WTC11 (cell line): ENCODE measurements at regions not wholly inside any gene's neighbourhood (a gene's known extent, or its start where the extent isn't known, plus 50 kb on each side); places are given as distances from the start of the nearest gene placed in this dataset.

Source experiments
- ATAC-seq: fragments of 200-7000 bp; cut with Tn5 transposase; 2 replicates; pipeline ENCODE4 v1.10.0; 2021; ENCODE audit warnings: mild to moderate bottlenecking, moderate library complexity
- CTCF ChIA-PET: fragments of 300-600 bp; sonication (Branson Sonifier 250); formaldehyde crosslinking; loops from one replicate; lab custom pipeline; 2021; ENCODE audit warnings: antibody characterized with exemption; lab: Charles Lee
- POLR2A ChIA-PET: fragments of 350-600 bp; sonication (Branson Sonifier 250); formaldehyde crosslinking; loops from one replicate; lab custom pipeline; 2021; ENCODE audit warnings: antibody characterized with exemption; lab: Charles Lee
- DNase-seq: peaks from one replicate; pipeline ENCODE4 v3.0.0; 2021; ENCODE audit warnings: low spot score
- H3K27ac Mint-ChIP-seq: 2 replicates; pipeline ENCODE4 v1.8.0; 2021; ENCODE audit warnings: mixed read lengths
- H3K27me3 Mint-ChIP-seq: 2 replicates; pipeline ENCODE4 v1.8.0; 2021; ENCODE audit warnings: low read depth, mild to moderate bottlenecking, moderate library complexity, mixed read lengths
- H3K36me3 Mint-ChIP-seq: 2 replicates; pipeline ENCODE4 v1.8.0; 2021; ENCODE audit warnings: mixed read lengths
- H3K4me1 Mint-ChIP-seq: 2 replicates; pipeline ENCODE4 v1.8.0; 2022; ENCODE audit warnings: mixed read lengths
- H3K4me3 Mint-ChIP-seq: 2 replicates; pipeline ENCODE4 v1.8.0; 2021; ENCODE audit warnings: mild to moderate bottlenecking, moderate library complexity, mixed read lengths
- H3K9me3 Mint-ChIP-seq: 2 replicates; pipeline ENCODE4 v1.8.0; 2021; ENCODE audit warnings: mixed read lengths
- ATF1 ChIP-seq: sonication (generic); formaldehyde crosslinking; IDR thresholded peaks from 2 replicates; pipeline ENCODE4 v1.8.1; 2023; ENCODE audit warnings: mild to moderate bottlenecking, moderate library complexity, missing genetic modification reagents
- CREB1 ChIP-seq: sonication (generic); formaldehyde crosslinking; IDR thresholded peaks from 2 replicates; pipeline ENCODE4 v1.8.0; 2023; ENCODE audit warnings: mild to moderate bottlenecking, missing genetic modification reagents
- ELF4 ChIP-seq: sonication (generic); formaldehyde crosslinking; IDR thresholded peaks from 2 replicates; pipeline ENCODE4 v1.8.1; 2022; ENCODE audit warnings: low read depth, mild to moderate bottlenecking, moderate library complexity, missing genetic modification reagents
- IRF2 ChIP-seq: sonication (generic); formaldehyde crosslinking; IDR thresholded peaks from 2 replicates; pipeline ENCODE4 v1.8.0; 2022; ENCODE audit warnings: low read depth, missing genetic modification reagents, borderline replicate concordance
- JAZF1 ChIP-seq: fragments of 250-450 bp; sonication (Bioruptor Pico); IDR thresholded peaks from 2 replicates; pipeline ENCODE4 v1.9.0; 2021; ENCODE audit warnings: moderate library complexity, mild to moderate bottlenecking, inconsistent platforms
- MXD4 ChIP-seq: fragments of 250-450 bp; sonication (Bioruptor Pico); IDR thresholded peaks from 2 replicates; pipeline ENCODE4 v1.8.0; 2021; ENCODE audit warnings: mild to moderate bottlenecking, moderate library complexity, borderline replicate concordance
- MYBL2 ChIP-seq: sonication (generic); formaldehyde crosslinking; IDR thresholded peaks from 2 replicates; pipeline ENCODE4 v1.8.1; 2023; ENCODE audit warnings: mild to moderate bottlenecking, moderate library complexity, missing genetic modification reagents
- NFYB ChIP-seq: sonication (generic); formaldehyde crosslinking; conservative IDR thresholded peaks from 2 replicates; pipeline ENCODE4 v1.8.0; 2022; ENCODE audit warnings: low read depth, missing genetic modification reagents
- NR1H2 ChIP-seq: sonication (generic); formaldehyde crosslinking; IDR thresholded peaks from 2 replicates; pipeline ENCODE4 v1.9.0; 2021; ENCODE audit warnings: mild to moderate bottlenecking, moderate library complexity, missing genetic modification reagents
- NR3C1 ChIP-seq: sonication (generic); formaldehyde crosslinking; conservative IDR thresholded peaks from 2 replicates; pipeline ENCODE4 v1.8.1; 2023; ENCODE audit warnings: low read depth, mild to moderate bottlenecking, missing genetic modification reagents
- OVOL2 ChIP-seq: fragments of 250-450 bp; sonication (Bioruptor Pico); IDR thresholded peaks from 2 replicates; pipeline ENCODE4 v1.9.0; 2021; ENCODE audit warnings: mild to moderate bottlenecking, borderline replicate concordance
- TEAD1 ChIP-seq: sonication (generic); formaldehyde crosslinking; IDR thresholded peaks from 2 replicates; pipeline ENCODE4 v1.8.0; 2022; ENCODE audit warnings: mild to moderate bottlenecking, missing genetic modification reagents
- ZNF121 ChIP-seq: sonication (generic); formaldehyde crosslinking; IDR thresholded peaks from 2 replicates; pipeline ENCODE4 v1.8.0; 2023; ENCODE audit warnings: missing genetic modification reagents
- ZNF425 ChIP-seq: fragments of 250-450 bp; sonication (Bioruptor Pico); conservative IDR thresholded peaks from 2 replicates; pipeline ENCODE4 v1.9.0; 2021; ENCODE audit warnings: mild to moderate bottlenecking
- ZNF671 ChIP-seq: fragments of 250-450 bp; sonication (Bioruptor Pico); IDR thresholded peaks from 2 replicates; pipeline ENCODE4 v1.8.0; 2021; ENCODE audit warnings: mild to moderate bottlenecking
- TF ChIP-seq, protein P1 (sequence below): sonication (generic); formaldehyde crosslinking; IDR thresholded peaks from 2 replicates; pipeline ENCODE4 v1.8.1; 2023; ENCODE audit warnings: mild to moderate bottlenecking, missing genetic modification reagents, moderate library complexity
- TF ChIP-seq, protein P2 (sequence below): sonication (generic); formaldehyde crosslinking; conservative IDR thresholded peaks from 2 replicates; pipeline ENCODE4 v1.8.1; 2022; ENCODE audit warnings: mild to moderate bottlenecking, missing genetic modification reagents
- TF ChIP-seq, protein P3 (sequence below): sonication (generic); formaldehyde crosslinking; IDR thresholded peaks from 2 replicates; pipeline ENCODE4 v1.8.1; 2023; ENCODE audit warnings: mild to moderate bottlenecking, missing genetic modification reagents, moderate library complexity
- TF ChIP-seq, protein P4 (sequence below): sonication (generic); formaldehyde crosslinking; IDR thresholded peaks from 2 replicates; pipeline ENCODE4 v1.8.1; 2023; ENCODE audit warnings: mild to moderate bottlenecking, missing genetic modification reagents

GRCh38 chr22:27433585-27434190 lies 367.9 kb downstream of the MN1 start:
- no peak for DNase-seq
- ChIA-PET CTCF (interaction anchor here (2.1 kb wide), 1 partner anchor 17 kb away, joined by 9 read pairs; no protein-coding TSS in a partner anchor), POLR2A (no interaction called here)
- ATAC-seq: no peak
- no peak overlapping the region for H3K4me3 Mint-ChIP-seq
- TF ChIP-seq OVOL2 (CRISPR knock-in tag): no peak
- no peak for TF ChIP-seq ZNF425 (CRISPR knock-in tag)
- no peak for TF ChIP-seq ZNF671 (CRISPR knock-in tag)
- no peak for TF ChIP-seq MYBL2 (CRISPR knock-in tag)
- no peak for TF ChIP-seq NFYB (CRISPR knock-in tag)
- TF ChIP-seq, protein P1, sequence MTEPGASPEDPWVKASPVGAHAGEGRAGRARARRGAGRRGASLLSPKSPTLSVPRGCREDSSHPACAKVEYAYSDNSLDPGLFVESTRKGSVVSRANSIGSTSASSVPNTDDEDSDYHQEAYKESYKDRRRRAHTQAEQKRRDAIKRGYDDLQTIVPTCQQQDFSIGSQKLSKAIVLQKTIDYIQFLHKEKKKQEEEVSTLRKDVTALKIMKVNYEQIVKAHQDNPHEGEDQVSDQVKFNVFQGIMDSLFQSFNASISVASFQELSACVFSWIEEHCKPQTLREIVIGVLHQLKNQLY (CRISPR knock-in tag): no peak
- no peak for TF ChIP-seq NR1H2 (CRISPR knock-in tag)
- TF ChIP-seq MXD4 (CRISPR knock-in tag): no peak
- TF ChIP-seq, protein P2, sequence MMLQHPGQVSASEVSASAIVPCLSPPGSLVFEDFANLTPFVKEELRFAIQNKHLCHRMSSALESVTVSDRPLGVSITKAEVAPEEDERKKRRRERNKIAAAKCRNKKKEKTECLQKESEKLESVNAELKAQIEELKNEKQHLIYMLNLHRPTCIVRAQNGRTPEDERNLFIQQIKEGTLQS: no peak
- TF ChIP-seq, protein P3, sequence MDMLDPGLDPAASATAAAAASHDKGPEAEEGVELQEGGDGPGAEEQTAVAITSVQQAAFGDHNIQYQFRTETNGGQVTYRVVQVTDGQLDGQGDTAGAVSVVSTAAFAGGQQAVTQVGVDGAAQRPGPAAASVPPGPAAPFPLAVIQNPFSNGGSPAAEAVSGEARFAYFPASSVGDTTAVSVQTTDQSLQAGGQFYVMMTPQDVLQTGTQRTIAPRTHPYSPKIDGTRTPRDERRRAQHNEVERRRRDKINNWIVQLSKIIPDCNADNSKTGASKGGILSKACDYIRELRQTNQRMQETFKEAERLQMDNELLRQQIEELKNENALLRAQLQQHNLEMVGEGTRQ (CRISPR knock-in tag): no peak
- no peak for TF ChIP-seq NR3C1 (CRISPR knock-in tag)
- peaks cover 14% of the 10 kb centered on the region for H3K9me3 Mint-ChIP-seq
- peaks cover 52% of the 10 kb centered on the region for H3K4me1 Mint-ChIP-seq
- no peak overlapping the region for H3K27ac Mint-ChIP-seq
- H3K27me3 Mint-ChIP-seq: peaks cover 3% of the 10 kb centered on the region
- H3K36me3 Mint-ChIP-seq: peaks cover 7% of the 10 kb centered on the region

DNA sequence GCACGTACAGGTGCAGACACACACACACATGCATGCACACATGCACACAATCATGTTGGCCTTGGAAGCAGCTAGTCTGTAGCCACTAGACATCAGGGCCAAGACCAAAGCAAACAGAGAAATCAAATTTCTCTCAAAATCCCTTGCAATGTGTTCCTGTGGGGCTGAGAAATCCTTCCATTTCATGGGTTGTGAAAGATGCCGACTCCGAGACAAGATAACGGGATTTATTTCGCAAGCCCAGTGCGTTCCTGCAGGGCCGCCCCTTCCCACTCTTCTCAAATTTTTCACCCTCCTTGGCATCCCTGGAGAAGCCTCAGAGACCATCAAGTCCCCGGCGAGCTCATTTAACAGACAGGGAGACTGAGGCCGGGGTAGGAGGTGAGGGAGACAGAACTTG lies 366.7 kb downstream of the MN1 start:
- H3K4me3 Mint-ChIP-seq: no peak overlapping the region
- DNase-seq: no peak
- H3K27ac Mint-ChIP-seq: no peak overlapping the region
- peaks cover 7% of the 10 kb centered on the region for H3K36me3 Mint-ChIP-seq
- POLR2A ChIA-PET: no interaction called here
- no peak for TF ChIP-seq ATF1 (CRISPR knock-in tag)
- no peak for TF ChIP-seq CREB1 (CRISPR knock-in tag)
- no peak for TF ChIP-seq MXD4 (CRISPR knock-in tag)
- TF ChIP-seq, protein P4, sequence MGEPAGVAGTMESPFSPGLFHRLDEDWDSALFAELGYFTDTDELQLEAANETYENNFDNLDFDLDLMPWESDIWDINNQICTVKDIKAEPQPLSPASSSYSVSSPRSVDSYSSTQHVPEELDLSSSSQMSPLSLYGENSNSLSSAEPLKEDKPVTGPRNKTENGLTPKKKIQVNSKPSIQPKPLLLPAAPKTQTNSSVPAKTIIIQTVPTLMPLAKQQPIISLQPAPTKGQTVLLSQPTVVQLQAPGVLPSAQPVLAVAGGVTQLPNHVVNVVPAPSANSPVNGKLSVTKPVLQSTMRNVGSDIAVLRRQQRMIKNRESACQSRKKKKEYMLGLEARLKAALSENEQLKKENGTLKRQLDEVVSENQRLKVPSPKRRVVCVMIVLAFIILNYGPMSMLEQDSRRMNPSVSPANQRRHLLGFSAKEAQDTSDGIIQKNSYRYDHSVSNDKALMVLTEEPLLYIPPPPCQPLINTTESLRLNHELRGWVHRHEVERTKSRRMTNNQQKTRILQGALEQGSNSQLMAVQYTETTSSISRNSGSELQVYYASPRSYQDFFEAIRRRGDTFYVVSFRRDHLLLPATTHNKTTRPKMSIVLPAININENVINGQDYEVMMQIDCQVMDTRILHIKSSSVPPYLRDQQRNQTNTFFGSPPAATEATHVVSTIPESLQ: no peak
- TF ChIP-seq ZNF121 (CRISPR knock-in tag): no peak
- TF ChIP-seq TEAD1 (CRISPR knock-in tag): no peak
- TF ChIP-seq JAZF1: no peak
- TF ChIP-seq ELF4 (CRISPR knock-in tag): no peak
- TF ChIP-seq IRF2 (CRISPR knock-in tag): no peak
- peaks cover 14% of the 10 kb centered on the region for H3K9me3 Mint-ChIP-seq
- ATAC-seq: no peak
- CTCF ChIA-PET: interaction anchor here (2.1 kb wide), 1 partner anchor 18 kb away, joined by 9 read pairs; no protein-coding TSS in a partner anchor
- peaks cover 3% of the 10 kb centered on the region for H3K27me3 Mint-ChIP-seq
- H3K4me1 Mint-ChIP-seq: peaks cover 57% of the 10 kb centered on the region
